SU-DHL-6 (cell line): ENCODE measurements at regions not wholly inside any gene's neighbourhood (a gene's known extent, or its start where the extent isn't known, plus 50 kb on each side); places are given as distances from the start of the nearest gene placed in this dataset.

Experiments used
- H2AFZ ChIP-seq: fragments of 200-600 bp; sonication (generic); 2 replicates; pipeline ENCODE4 v1.6.1; 2014; ENCODE audit warnings: low read depth, mild to moderate bottlenecking, moderate library complexity, mixed read lengths, antibody characterized with exemption, low read length; ENCODE audit not compliant: severe bottlenecking
- H3F3A ChIP-seq: fragments of 200-600 bp; shearing (Covaris generic); 2 replicates; pipeline ENCODE4 v1.6.0; 2016; ENCODE audit warnings: antibody characterized with exemption, mild to moderate bottlenecking; ENCODE audit not compliant: insufficient read depth
- H3K27ac ChIP-seq: fragments of 200-600 bp; sonication (generic); 2 replicates; pipeline ENCODE4 v1.5.1; 2016; ENCODE audit warnings: low read depth, mild to moderate bottlenecking, low read length, moderate library complexity, mixed read lengths
- H3K27me3 ChIP-seq: fragments of 200-600 bp; sonication (generic), shearing (Covaris generic); 2 replicates; pipeline ENCODE4 v1.6.0; 2014; ENCODE audit warnings: mild to moderate bottlenecking, low read length
- H3K36me3 ChIP-seq: fragments of 200-600 bp; sonication (generic); 2 replicates; pipeline ENCODE4 v1.6.1; 2014; ENCODE audit warnings: mild to moderate bottlenecking, low read length, mixed read lengths
- H3K4me2 ChIP-seq: fragments of 300-600, 200-600 bp; shearing (Covaris generic), sonication (generic); 2 replicates; pipeline ENCODE4 v1.6.0; 2014; ENCODE audit warnings: low read length, low read depth, mild to moderate bottlenecking; ENCODE audit not compliant: poor library complexity, severe bottlenecking
- H3K4me3 ChIP-seq: fragments of 200-600 bp; sonication (generic); 2 replicates; pipeline ENCODE4 v1.5.1; 2014; ENCODE audit warnings: antibody characterized with exemption, low read length, mild to moderate bottlenecking, mixed read lengths; ENCODE audit not compliant: insufficient read depth, poor library complexity, severe bottlenecking
- H3K79me2 ChIP-seq: fragments of 200-600 bp; sonication (generic); 2 replicates; pipeline ENCODE4 v1.6.1; 2014; ENCODE audit warnings: mild to moderate bottlenecking, low read length, moderate library complexity; ENCODE audit not compliant: insufficient read depth
- H3K9ac ChIP-seq: fragments of 200-600 bp; sonication (generic); 2 replicates; pipeline ENCODE4 v1.7.0; 2014; ENCODE audit warnings: mild to moderate bottlenecking, low read length
- H3K9me2 ChIP-seq: fragments of 200-600 bp; sonication (generic); replicated peaks from 2 replicates; pipeline ENCODE4 v1.6.1; 2014; ENCODE audit warnings: low read length; ENCODE audit not compliant: insufficient read depth
- H3K9me3 ChIP-seq: fragments of 200-600 bp; sonication (generic); 2 replicates; pipeline ENCODE4 v1.6.1; 2014; ENCODE audit warnings: low read length, mixed read lengths; ENCODE audit not compliant: insufficient read depth
- H4K20me1 ChIP-seq: fragments of 200-600 bp; sonication (generic); 2 replicates; pipeline ENCODE4 v1.6.1; 2014; ENCODE audit warnings: low read depth, mild to moderate bottlenecking, antibody characterized with exemption, low read length, moderate library complexity, mixed read lengths
- CTCF ChIP-seq: fragments of 200-600 bp; sonication (generic); IDR thresholded peaks from one replicate; pipeline ENCODE4 v1.5.1; 2017; ENCODE audit warnings: antibody characterized with exemption, mild to moderate bottlenecking, low read length, moderate library complexity; ENCODE audit not compliant: insufficient read depth, poor library complexity, severe bottlenecking
- EZH2phosphoT487 ChIP-seq: fragments of 200-600 bp; sonication (generic), shearing (Covaris generic); conservative IDR thresholded peaks from 2 replicates; pipeline ENCODE4 v1.6.1; 2018; ENCODE audit warnings: mild to moderate bottlenecking, antibody characterized with exemption, low read length, moderate library complexity, mixed read lengths

- Histone ChIP-seq H3K4me3 (no peak overlapping the region), H3K9me2 (no peaks in the 10 kb centered on the region), H3K9me3 (no peaks in the 10 kb centered on the region)
Observed at GRCh38 chr12:87025976-87026375, 769.8 kb upstream of the MGAT4C start.

GRCh38 chr12:87021400-87021799 lies 765.2 kb upstream of the MGAT4C start:
- TF ChIP-seq EZH2phosphoT487 = no peak
- TF ChIP-seq CTCF = no peak
- no peak overlapping the region for H3K9ac ChIP-seq
- no peaks in the 10 kb centered on the region for H3K9me2 ChIP-seq

More at GRCh38 chr12:87025976-87026375, 769.8 kb upstream of the MGAT4C start:
- TF ChIP-seq EZH2phosphoT487 (no peak), CTCF (no peak)
- Histone ChIP-seq H3K27me3 (no peaks in the 10 kb centered on the region), H3F3A (no peaks in the 10 kb centered on the region), H3K36me3 (no peaks in the 10 kb centered on the region), H4K20me1 (no peaks in the 10 kb centered on the region), H3K79me2 (no peaks in the 10 kb centered on the region), H3K27ac (no peak overlapping the region), H3K4me2 (no peak overlapping the region), H3K9ac (no peak overlapping the region), H2AFZ (no peak overlapping the region)

DNA sequence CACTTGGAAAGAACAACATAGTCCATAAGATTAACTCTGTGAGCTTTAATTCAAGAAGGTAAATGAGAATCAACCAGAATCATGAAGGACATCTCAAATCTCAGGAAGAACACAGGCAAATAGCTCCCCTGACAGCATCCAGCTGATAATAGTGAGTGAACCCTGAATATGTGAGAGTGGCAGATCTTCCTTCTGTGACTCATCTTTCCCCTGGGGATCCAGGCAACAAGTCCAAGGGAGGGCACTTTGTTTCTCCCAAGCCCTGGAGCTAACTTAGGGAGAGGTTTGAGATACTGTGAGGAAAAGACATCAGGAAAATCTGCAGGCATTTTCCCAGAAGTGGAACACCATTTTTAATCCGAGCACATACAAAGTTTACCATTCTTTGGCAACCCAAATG lies 763.9 kb upstream of the MGAT4C start:
- H2AFZ ChIP-seq = no peak overlapping the region
- H3K27ac ChIP-seq = no peak overlapping the region
- H3K79me2 ChIP-seq = no peaks in the 10 kb centered on the region
- H3K36me3 ChIP-seq = no peaks in the 10 kb centered on the region
- no peak overlapping the region for H3K4me2 ChIP-seq
- H3F3A ChIP-seq = no peaks in the 10 kb centered on the region
- no peaks in the 10 kb centered on the region for H4K20me1 ChIP-seq
- H3K27me3 ChIP-seq = no peaks in the 10 kb centered on the region
- H3K9me2 ChIP-seq = no peaks in the 10 kb centered on the region
- no peak overlapping the region for H3K4me3 ChIP-seq
- TF ChIP-seq EZH2phosphoT487 (no peak), CTCF (no peak)
- H3K9me3 ChIP-seq = no peaks in the 10 kb centered on the region
- no peak overlapping the region for H3K9ac ChIP-seq

More at GRCh38 chr12:87021400-87021799, 765.2 kb upstream of the MGAT4C start:
- Histone ChIP-seq H3K27me3 (no peaks in the 10 kb centered on the region), H3K4me2 (no peak overlapping the region), H4K20me1 (no peaks in the 10 kb centered on the region), H3K79me2 (no peaks in the 10 kb centered on the region), H3K9me3 (no peaks in the 10 kb centered on the region), H3K4me3 (no peak overlapping the region), H3F3A (no peaks in the 10 kb centered on the region), H3K27ac (no peak overlapping the region), H2AFZ (no peak overlapping the region), H3K36me3 (no peaks in the 10 kb centered on the region)

- no peak for TF ChIP-seq EZH2phosphoT487
- TF ChIP-seq CTCF = no peak
- H3F3A ChIP-seq = no peaks in the 10 kb centered on the region
- no peaks in the 10 kb centered on the region for H3K79me2 ChIP-seq
Observed at GRCh38 chr12:87015352-87015751, 759.2 kb upstream of the MGAT4C start.

More at GRCh38 chr12:87015352-87015751, 759.2 kb upstream of the MGAT4C start:
- Histone ChIP-seq H3K9me2 (no peaks in the 10 kb centered on the region), H4K20me1 (no peaks in the 10 kb centered on the region), H3K9me3 (no peaks in the 10 kb centered on the region), H3K36me3 (no peaks in the 10 kb centered on the region), H3K27ac (no peak overlapping the region), H3K9ac (no peak overlapping the region), H3K27me3 (no peaks in the 10 kb centered on the region), H3K4me3 (no peak overlapping the region), H2AFZ (no peak overlapping the region), H3K4me2 (no peak overlapping the region)
